ENCODE measurements at regions not wholly inside any gene's neighbourhood (a gene's known extent, or its start where the extent isn't known, plus 50 kb on each side); places are given as distances from the start of the nearest gene placed in this dataset.

GRCh38 chr2:144213797-144214196 lies 306.1 kb downstream of the ZEB2 start:
- TF ChIP-seq XRCC3 (IDR thresholded peaks at IDR 0.05) (no peak), POLR2AphosphoS5 (IDR thresholded peaks at IDR 0.05; ENCODE audit: control insufficient read depth, insufficient read depth, low read depth, low read length) (no peak), CTCF (IDR thresholded peaks at IDR 0.05 in 2 of 3, conservative IDR thresholded peaks at IDR 0.05 in 1 of 3; ENCODE audit: insufficient read depth in 2 of 3, low read depth in 1 of 3, low read length in 3 of 3) (no peak), HNRNPL (IDR thresholded peaks at IDR 0.05; ENCODE audit: low read depth, low read length) (no peak), EZH2 (IDR thresholded peaks at IDR 0.05; ENCODE audit: borderline replicate concordance, low read depth, low read length) (no peak), MTA3 (IDR thresholded peaks at IDR 0.05; ENCODE audit: borderline replicate concordance) (no peak), POLR2A (conservative IDR thresholded peaks at IDR 0.05) (no peak), SIN3A (IDR thresholded peaks at IDR 0.05; ENCODE audit: borderline replicate concordance in 2 of 2, control insufficient read depth in 1 of 2, low read depth in 2 of 2, low read length in 2 of 2) (no peak), ZNF3 (CRISPR knock-in tag; IDR thresholded peaks at IDR 0.05) (no peak), DNMT1 (IDR thresholded peaks at IDR 0.05) (no peak), PTBP1 (IDR thresholded peaks at IDR 0.05; ENCODE audit: low read depth, low read length) (no peak), ZZZ3 (IDR thresholded peaks at IDR 0.05) (no peak), ZNF778 (CRISPR knock-in tag; IDR thresholded peaks at IDR 0.05) (no peak)
- TF ChIP-seq, protein P1, sequence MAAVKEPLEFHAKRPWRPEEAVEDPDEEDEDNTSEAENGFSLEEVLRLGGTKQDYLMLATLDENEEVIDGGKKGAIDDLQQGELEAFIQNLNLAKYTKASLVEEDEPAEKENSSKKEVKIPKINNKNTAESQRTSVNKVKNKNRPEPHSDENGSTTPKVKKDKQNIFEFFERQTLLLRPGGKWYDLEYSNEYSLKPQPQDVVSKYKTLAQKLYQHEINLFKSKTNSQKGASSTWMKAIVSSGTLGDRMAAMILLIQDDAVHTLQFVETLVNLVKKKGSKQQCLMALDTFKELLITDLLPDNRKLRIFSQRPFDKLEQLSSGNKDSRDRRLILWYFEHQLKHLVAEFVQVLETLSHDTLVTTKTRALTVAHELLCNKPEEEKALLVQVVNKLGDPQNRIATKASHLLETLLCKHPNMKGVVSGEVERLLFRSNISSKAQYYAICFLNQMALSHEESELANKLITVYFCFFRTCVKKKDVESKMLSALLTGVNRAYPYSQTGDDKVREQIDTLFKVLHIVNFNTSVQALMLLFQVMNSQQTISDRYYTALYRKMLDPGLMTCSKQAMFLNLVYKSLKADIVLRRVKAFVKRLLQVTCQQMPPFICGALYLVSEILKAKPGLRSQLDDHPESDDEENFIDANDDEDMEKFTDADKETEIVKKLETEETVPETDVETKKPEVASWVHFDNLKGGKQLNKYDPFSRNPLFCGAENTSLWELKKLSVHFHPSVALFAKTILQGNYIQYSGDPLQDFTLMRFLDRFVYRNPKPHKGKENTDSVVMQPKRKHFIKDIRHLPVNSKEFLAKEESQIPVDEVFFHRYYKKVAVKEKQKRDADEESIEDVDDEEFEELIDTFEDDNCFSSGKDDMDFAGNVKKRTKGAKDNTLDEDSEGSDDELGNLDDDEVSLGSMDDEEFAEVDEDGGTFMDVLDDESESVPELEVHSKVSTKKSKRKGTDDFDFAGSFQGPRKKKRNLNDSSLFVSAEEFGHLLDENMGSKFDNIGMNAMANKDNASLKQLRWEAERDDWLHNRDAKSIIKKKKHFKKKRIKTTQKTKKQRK (IDR thresholded peaks at IDR 0.05; ENCODE audit: borderline replicate concordance, low read depth, low read length): no peak
